MM.1S (cell line): ENCODE measurements at regions not wholly inside any gene's neighbourhood (a gene's known extent, or its start where the extent isn't known, plus 50 kb on each side); places are given as distances from the start of the nearest gene placed in this dataset.

ENCODE experiments used
- EZH2 ChIP-seq: fragments of 300-600 bp; sonication (generic); optimal IDR thresholded peaks from 2 replicates; pipeline ENCODE3; 2017; ENCODE audit warnings: low read depth, mild to moderate bottlenecking, antibody characterized with exemption, low read length, mixed read lengths
- EZH2phosphoT487 ChIP-seq: fragments of 300-600 bp; sonication (generic); IDR thresholded peaks from 2 replicates; pipeline ENCODE4 v1.6.1; 2018; ENCODE audit warnings: antibody characterized with exemption, low read length
- TF ChIP-seq, protein P1 (sequence below): fragments of 300-600 bp; sonication (generic); IDR thresholded peaks from 2 replicates; pipeline ENCODE4 v1.5.1; 2016; ENCODE audit warnings: antibody characterized with exemption, low read length, mixed read lengths

DNA sequence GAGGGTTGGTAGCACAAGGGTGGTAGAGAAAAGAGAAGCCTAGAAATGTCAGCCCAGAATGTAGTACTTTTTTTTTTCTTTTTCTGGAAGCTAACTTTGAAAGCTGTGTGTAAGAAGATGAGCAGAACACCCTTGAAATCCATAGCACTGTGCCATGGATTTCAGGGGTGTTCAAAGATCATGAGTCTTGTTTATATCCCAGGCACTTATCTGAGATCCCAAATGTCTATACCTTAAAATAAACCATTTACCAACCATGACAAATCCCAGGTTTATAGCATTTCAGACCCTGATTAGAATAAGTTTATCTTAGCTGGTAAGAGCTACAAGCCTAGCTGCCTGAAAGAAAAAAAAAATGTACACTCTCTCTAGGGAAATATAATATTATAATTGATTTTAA, 389.9 kb upstream of the ANXA10 start:
- TF ChIP-seq, protein P1, sequence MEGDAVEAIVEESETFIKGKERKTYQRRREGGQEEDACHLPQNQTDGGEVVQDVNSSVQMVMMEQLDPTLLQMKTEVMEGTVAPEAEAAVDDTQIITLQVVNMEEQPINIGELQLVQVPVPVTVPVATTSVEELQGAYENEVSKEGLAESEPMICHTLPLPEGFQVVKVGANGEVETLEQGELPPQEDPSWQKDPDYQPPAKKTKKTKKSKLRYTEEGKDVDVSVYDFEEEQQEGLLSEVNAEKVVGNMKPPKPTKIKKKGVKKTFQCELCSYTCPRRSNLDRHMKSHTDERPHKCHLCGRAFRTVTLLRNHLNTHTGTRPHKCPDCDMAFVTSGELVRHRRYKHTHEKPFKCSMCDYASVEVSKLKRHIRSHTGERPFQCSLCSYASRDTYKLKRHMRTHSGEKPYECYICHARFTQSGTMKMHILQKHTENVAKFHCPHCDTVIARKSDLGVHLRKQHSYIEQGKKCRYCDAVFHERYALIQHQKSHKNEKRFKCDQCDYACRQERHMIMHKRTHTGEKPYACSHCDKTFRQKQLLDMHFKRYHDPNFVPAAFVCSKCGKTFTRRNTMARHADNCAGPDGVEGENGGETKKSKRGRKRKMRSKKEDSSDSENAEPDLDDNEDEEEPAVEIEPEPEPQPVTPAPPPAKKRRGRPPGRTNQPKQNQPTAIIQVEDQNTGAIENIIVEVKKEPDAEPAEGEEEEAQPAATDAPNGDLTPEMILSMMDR = no peak
- no peak for TF ChIP-seq EZH2
- TF ChIP-seq EZH2phosphoT487 = no peak
